ENCODE measurements at regions not wholly inside any gene's neighbourhood (a gene's known extent, or its start where the extent isn't known, plus 50 kb on each side); places are given as distances from the start of the nearest gene placed in this dataset.

- TF ChIP-seq POLR2A (IDR thresholded peaks at IDR 0.05) (no peak), CTCF (IDR thresholded peaks at IDR 0.05 in 8 of 11, conservative IDR thresholded peaks at IDR 0.05 in 3 of 11) (no peak), POLR2AphosphoS5 (IDR thresholded peaks at IDR 0.05) (no peak)
- no peaks in the 10 kb centered on the region for H3K36me3 ChIP-seq
- DNase-seq, result no peak
- WGBS, 5 donors, result 59 to 83% (median 72%) methylated on average over 3 of the region's 3 CpGs
- H3K9me3 ChIP-seq, result peaks cover 0 to 15% (median 10%) of the 10 kb centered on the region in 8 donors
- H3K27me3 ChIP-seq (replicated peaks in 1 of 7), result no peaks in the 10 kb centered on the region
- H3K27ac ChIP-seq, result no peak overlapping the region
- H3K4me1 ChIP-seq, result no peaks in the 10 kb centered on the region
- intact Hi-C loops (cut with DNase I; ENCODE audit: low total_unique reads), result no loop called here
- H3K4me3 ChIP-seq, result no peak overlapping the region
These were observed 112.9 kb upstream of the C1QTNF7 start for GRCh38 chr4:15314974-15315373.

GRCh38 chr4:15317246-15317645, 110.6 kb upstream of the C1QTNF7 start:
- no peaks in the 10 kb centered on the region for H3K4me1 ChIP-seq
- H3K36me3 ChIP-seq, result no peaks in the 10 kb centered on the region
- no peak for TF ChIP-seq POLR2A (IDR thresholded peaks at IDR 0.05)
- no peak for TF ChIP-seq CTCF (IDR thresholded peaks at IDR 0.05 in 8 of 11, conservative IDR thresholded peaks at IDR 0.05 in 3 of 11)
- TF ChIP-seq POLR2AphosphoS5 (IDR thresholded peaks at IDR 0.05), result no peak
- H3K27me3 ChIP-seq (replicated peaks in 1 of 7), result no peaks in the 10 kb centered on the region
- intact Hi-C loops (cut with DNase I; ENCODE audit: low total_unique reads), result no loop called here
- H3K4me3 ChIP-seq, result no peak overlapping the region
- no peak overlapping the region for H3K27ac ChIP-seq
- WGBS, 5 donors, result 85 to 98% (median 87%) methylated on average over 3 of the region's 3 CpGs
- no peaks in the 10 kb centered on the region for H3K9me3 ChIP-seq
- DNase-seq, result no peak

- no peak overlapping the region for H3K27ac ChIP-seq
- WGBS, 5 donors, result 81 to 96% (median 86%) methylated on average over 4 of the region's 4 CpGs
- no peaks in the 10 kb centered on the region for H3K4me1 ChIP-seq
- no peak for TF ChIP-seq CTCF (IDR thresholded peaks at IDR 0.05 in 8 of 11, conservative IDR thresholded peaks at IDR 0.05 in 3 of 11)
- TF ChIP-seq POLR2A (IDR thresholded peaks at IDR 0.05), result no peak
- TF ChIP-seq POLR2AphosphoS5 (IDR thresholded peaks at IDR 0.05), result no peak
- no peaks in the 10 kb centered on the region for H3K27me3 ChIP-seq (replicated peaks in 1 of 7)
- no peaks in the 10 kb centered on the region for H3K36me3 ChIP-seq
- intact Hi-C loops (cut with DNase I; ENCODE audit: low total_unique reads), result no loop called here
- no peak overlapping the region for H3K4me3 ChIP-seq
- DNase-seq, result no peak
- H3K9me3 ChIP-seq, result no peaks in the 10 kb centered on the region
These were observed 109.0 kb upstream of the C1QTNF7 start for GRCh38 chr4:15318621-15319348.

GRCh38 chr4:15320121-15320678, 107.6 kb upstream of the C1QTNF7 start:
- Histone ChIP-seq H3K4me1 (peaks cover 0 to 6% (median 0%) of the 10 kb centered on the region in 6 donors), H3K4me3 (no peak overlapping the region), H3K36me3 (no peaks in the 10 kb centered on the region), H3K9me3 (no peaks in the 10 kb centered on the region), H3K27ac (no peak overlapping the region), H3K27me3 (replicated peaks in 1 of 7) (no peaks in the 10 kb centered on the region)
- 41 to 75% (median 68%) methylated on average over 1 of the region's 1 CpG for WGBS, 5 donors
- no peak for TF ChIP-seq POLR2A (IDR thresholded peaks at IDR 0.05)
- no peak for TF ChIP-seq CTCF (IDR thresholded peaks at IDR 0.05 in 8 of 11, conservative IDR thresholded peaks at IDR 0.05 in 3 of 11)
- no peak for TF ChIP-seq POLR2AphosphoS5 (IDR thresholded peaks at IDR 0.05)
- no peak for DNase-seq
- intact Hi-C loops (cut with DNase I; ENCODE audit: low total_unique reads), result no loop called here
